IPS-18a (cell line): ENCODE measurements at regions not wholly inside any gene's neighbourhood (a gene's known extent, or its start where the extent isn't known, plus 50 kb on each side); places are given as distances from the start of the nearest gene placed in this dataset.
"Not testable (repeated sequence)": the region's sequence is repeated elsewhere in the genome, so short reads cannot be mapped to it uniquely, and the experiment has no call there.

Experiments used
- H3K27ac ChIP-seq: one replicate; pipeline ENCODE4 v1.5.1; 2013; ENCODE audit warnings: low read length
- H3K27me3 ChIP-seq: one replicate; pipeline ENCODE4 v1.6.1; 2013; ENCODE audit warnings: mild to moderate bottlenecking, low read length; ENCODE audit not compliant: control insufficient read depth, insufficient read depth
- H3K36me3 ChIP-seq: one replicate; pipeline ENCODE4 v1.6.1; 2013; ENCODE audit warnings: low read depth, low read length; ENCODE audit not compliant: control insufficient read depth
- H3K4me1 ChIP-seq: one replicate; pipeline ENCODE4 v1.6.1; 2013; ENCODE audit warnings: low read depth, low read length; ENCODE audit not compliant: control insufficient read depth
- H3K4me3 ChIP-seq: one replicate; pipeline ENCODE4 v1.5.1; 2013; ENCODE audit warnings: low read length
- H3K9ac ChIP-seq: one replicate; pipeline ENCODE4 v1.6.1; 2013; ENCODE audit warnings: mild to moderate bottlenecking, low read length, moderate library complexity
- H3K9me3 ChIP-seq: one replicate; pipeline ENCODE4 v1.6.1; 2013; ENCODE audit warnings: low read depth, low read length; ENCODE audit not compliant: control insufficient read depth

DNA sequence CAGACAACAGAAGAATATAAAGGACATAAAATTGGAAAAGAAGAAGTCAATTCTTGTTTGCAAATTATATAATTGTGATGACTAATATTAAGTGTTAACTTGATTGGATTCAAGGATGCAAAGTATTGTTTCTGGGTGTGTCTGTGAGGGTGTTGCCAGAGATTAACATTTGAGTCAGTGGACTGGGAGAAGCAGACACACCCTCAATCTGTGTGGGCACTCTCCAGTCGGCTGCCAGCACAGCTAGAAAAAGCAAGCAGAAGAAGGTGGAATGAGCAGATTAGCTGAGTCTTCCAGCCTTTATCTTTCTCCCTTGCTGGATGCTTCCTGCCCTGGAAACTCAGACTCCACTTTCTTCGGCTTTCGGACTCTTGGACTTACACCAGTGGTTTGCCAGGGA, 51.7 kb downstream of the UBE2NL start:
- no peak overlapping the region for H3K4me3 ChIP-seq
- H3K4me1 ChIP-seq = no peaks in the 10 kb centered on the region
- H3K27me3 ChIP-seq = no peaks in the 10 kb centered on the region
- H3K9me3 ChIP-seq = peaks cover 67% of the 10 kb centered on the region
- H3K9ac ChIP-seq = no peak overlapping the region
- H3K27ac ChIP-seq = no peak overlapping the region
- H3K36me3 ChIP-seq = no peaks in the 10 kb centered on the region

DNA sequence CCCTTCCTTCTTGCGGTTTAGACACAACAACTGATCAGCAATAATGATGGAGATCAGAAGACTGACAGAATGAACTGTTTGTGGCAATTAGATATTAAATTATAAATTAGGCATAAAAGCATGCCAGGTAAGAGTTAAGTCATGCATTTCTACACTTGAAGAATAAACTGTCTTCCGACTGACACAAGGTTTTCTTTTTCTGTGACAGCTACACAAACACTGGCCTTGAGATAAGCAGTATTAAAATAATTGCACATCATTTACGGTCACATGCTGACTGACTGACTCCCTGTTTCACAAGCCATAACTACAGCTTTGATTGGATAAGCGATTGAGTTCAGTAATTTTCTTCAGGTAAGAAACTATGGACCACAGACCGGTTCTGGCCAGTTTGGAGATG, 56.2 kb downstream of the UBE2NL start:
- H3K27ac ChIP-seq = no peak overlapping the region
- H3K27me3 ChIP-seq = no peaks in the 10 kb centered on the region
- H3K4me3 ChIP-seq = no peak overlapping the region
- H3K9ac ChIP-seq = no peak overlapping the region
- peaks cover 76% of the 10 kb centered on the region for H3K9me3 ChIP-seq
- H3K36me3 ChIP-seq = no peaks in the 10 kb centered on the region
- H3K4me1 ChIP-seq = no peaks in the 10 kb centered on the region

DNA sequence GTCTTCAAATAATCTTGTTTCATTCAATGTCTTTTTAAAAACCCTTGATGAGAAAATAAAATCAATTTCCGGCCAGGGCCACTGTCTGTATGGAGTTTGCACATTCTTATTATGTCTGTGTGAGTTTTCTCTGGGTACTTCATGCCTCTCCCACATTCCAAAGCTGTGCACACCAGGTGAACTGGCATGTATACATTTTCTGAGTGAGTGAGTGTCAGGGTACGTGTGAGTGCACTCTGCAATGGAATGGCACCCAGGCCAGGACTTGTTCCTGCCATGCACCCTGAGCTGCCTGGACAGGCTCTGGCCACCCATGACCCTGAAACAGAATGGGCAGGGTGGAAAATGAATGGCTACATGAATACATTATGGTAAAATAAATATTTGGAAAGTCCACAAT, 61.3 kb downstream of the UBE2NL start:
- Histone ChIP-seq H3K36me3 (no peaks in the 10 kb centered on the region), H3K4me3 (no peak overlapping the region), H3K4me1 (no peaks in the 10 kb centered on the region), H3K9me3 (peaks cover 72% of the 10 kb centered on the region), H3K27me3 (no peaks in the 10 kb centered on the region), H3K9ac (no peak overlapping the region), H3K27ac (no peak overlapping the region)

DNA sequence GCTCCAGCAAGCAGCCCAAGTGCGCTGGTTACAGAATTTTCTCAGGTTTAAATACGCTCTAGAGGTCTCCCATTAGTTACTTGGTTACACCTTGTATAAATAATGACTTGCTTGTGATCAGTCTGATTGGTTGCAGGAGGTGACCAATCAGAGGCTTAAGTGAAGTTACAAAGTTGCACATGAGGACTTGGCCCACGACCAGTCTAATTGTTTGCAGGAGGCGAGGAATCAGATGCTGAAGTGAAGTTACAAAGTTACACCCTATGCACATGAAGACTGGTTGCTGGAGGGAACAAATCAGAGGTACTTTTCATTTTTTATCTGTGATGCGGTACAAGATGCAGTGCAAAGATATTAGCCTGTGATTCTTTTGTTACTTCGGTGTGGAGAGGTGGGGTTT, 80.7 kb downstream of the UBE2NL start:
- H3K9ac ChIP-seq = no peak overlapping the region
- H3K27me3 ChIP-seq = no peaks in the 10 kb centered on the region
- H3K4me1 ChIP-seq = no peaks in the 10 kb centered on the region
- H3K36me3 ChIP-seq = no peaks in the 10 kb centered on the region
- peaks cover 87% of the 10 kb centered on the region for H3K9me3 ChIP-seq
- H3K4me3 ChIP-seq = no peak overlapping the region
- no peak overlapping the region for H3K27ac ChIP-seq

DNA sequence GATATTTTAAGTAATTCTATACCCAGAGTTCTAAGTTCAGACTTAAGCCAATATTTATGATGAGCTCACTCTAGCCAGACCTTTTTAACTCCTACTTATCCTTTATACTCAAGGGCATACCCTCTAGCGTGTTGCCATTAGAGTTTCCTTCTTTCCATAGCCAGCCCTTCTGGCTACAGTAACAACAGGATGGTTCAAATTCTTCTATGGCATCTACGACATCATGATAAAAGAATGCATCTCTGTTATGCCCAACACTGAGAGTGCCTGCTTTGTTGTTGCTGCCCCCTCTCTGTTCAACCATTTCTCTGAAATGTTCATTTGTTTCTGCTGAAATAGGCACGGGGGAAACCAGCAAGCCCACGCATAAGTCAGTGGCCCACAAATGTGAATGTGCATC, 104.5 kb downstream of the UBE2NL start:
- no peak overlapping the region for H3K27ac ChIP-seq
- H3K4me3 ChIP-seq = no peak overlapping the region
- no peak overlapping the region for H3K9ac ChIP-seq
- H3K27me3 ChIP-seq = no peaks in the 10 kb centered on the region
- peaks cover 62% of the 10 kb centered on the region for H3K9me3 ChIP-seq
- H3K36me3 ChIP-seq = no peaks in the 10 kb centered on the region
- no peaks in the 10 kb centered on the region for H3K4me1 ChIP-seq

DNA sequence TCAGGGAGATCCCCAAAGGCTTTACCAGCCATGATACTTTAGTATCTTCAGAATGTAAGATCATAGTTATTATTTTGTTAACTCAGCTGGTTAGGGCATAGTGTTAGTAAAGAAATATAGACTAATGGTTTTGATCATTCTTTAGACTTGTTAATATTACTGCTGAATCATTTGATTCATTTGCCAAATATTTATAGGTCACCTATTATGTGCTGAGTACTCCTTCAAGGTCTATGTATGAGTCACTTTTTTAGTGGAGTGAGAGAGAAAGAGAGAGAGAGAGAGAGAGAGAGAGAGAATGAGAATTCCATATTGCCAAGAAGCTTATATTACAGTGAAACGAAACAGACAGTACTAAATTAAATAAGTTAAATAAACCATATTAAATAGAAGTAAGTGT, 110.3 kb downstream of the UBE2NL start:
- no peak overlapping the region for H3K4me3 ChIP-seq
- peaks cover 59% of the 10 kb centered on the region for H3K9me3 ChIP-seq
- no peaks in the 10 kb centered on the region for H3K4me1 ChIP-seq
- no peaks in the 10 kb centered on the region for H3K36me3 ChIP-seq
- H3K9ac ChIP-seq = no peak overlapping the region
- H3K27ac ChIP-seq = no peak overlapping the region
- no peaks in the 10 kb centered on the region for H3K27me3 ChIP-seq

DNA sequence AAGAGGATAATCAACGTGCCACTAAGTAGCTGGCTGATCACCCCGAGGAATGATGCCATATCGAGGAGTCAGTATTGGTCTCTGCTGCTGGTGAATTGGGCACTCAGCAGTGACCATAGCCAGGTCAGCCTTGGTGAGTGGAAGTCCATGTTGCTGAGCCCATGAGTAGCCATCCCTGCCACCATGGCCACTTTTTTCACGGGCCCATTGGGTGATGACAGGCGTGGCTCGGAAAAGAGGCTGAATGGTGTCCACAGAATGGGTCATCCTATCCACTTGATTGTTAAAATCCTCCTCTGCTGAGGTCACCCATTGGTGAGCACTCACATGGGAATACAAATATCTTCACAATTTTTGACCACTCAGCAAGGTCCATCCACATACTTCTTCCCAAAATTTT, 114.4 kb downstream of the UBE2NL start:
- Histone ChIP-seq H3K4me3 (no peak overlapping the region), H3K36me3 (no peaks in the 10 kb centered on the region), H3K9ac (no peak overlapping the region), H3K27me3 (no peaks in the 10 kb centered on the region), H3K9me3 (peaks cover 79% of the 10 kb centered on the region), H3K4me1 (no peaks in the 10 kb centered on the region), H3K27ac (no peak overlapping the region)

DNA sequence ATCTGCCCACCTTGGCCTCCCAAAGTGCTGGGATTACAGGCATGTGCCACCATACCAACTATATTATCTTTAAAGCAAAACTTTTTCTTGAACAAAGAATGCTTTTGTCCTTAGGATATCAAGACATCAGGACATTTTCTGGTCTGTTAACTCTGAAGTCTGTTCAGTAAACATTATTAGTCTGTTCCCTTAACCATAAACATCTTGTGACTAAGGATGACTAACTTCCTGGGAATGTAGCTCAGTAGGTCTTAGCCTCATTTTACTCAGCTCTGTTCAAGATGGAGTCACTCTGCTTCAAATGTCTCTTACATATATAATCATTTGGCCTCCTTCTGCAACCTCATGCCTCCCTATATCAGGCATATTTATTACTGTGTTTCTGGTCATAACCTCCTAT, 122.9 kb downstream of the UBE2NL start:
- Histone ChIP-seq H3K9ac (no peak overlapping the region), H3K27ac (no peak overlapping the region), H3K27me3 (no peaks in the 10 kb centered on the region), H3K36me3 (no peaks in the 10 kb centered on the region), H3K4me3 (no peak overlapping the region), H3K4me1 (no peaks in the 10 kb centered on the region), H3K9me3 (peaks cover 72% of the 10 kb centered on the region)

DNA sequence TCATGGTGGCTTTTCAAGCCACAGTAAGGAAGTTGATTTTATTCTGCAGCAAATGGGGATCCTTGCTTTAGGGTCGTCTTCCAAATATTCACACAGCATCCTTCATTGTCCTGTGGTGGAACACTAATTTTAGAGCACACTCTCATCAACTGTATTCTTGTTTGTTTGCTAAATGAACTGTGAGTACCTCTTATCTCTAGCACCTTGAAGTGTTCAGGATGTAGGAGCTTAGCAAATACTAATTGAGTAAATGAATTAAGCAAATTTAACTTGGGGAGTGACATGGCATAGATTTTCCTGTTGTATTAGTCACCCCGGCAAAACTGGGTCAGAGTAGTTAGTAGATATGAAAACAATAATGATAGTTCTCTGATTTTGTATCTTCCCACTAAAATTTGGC, 156.9 kb downstream of the UBE2NL start:
- Histone ChIP-seq H3K4me3 (no peak overlapping the region), H3K4me1 (no peaks in the 10 kb centered on the region), H3K9ac (no peak overlapping the region), H3K36me3 (no peaks in the 10 kb centered on the region), H3K27me3 (no peaks in the 10 kb centered on the region), H3K27ac (no peak overlapping the region), H3K9me3 (peaks cover 65% of the 10 kb centered on the region)

DNA sequence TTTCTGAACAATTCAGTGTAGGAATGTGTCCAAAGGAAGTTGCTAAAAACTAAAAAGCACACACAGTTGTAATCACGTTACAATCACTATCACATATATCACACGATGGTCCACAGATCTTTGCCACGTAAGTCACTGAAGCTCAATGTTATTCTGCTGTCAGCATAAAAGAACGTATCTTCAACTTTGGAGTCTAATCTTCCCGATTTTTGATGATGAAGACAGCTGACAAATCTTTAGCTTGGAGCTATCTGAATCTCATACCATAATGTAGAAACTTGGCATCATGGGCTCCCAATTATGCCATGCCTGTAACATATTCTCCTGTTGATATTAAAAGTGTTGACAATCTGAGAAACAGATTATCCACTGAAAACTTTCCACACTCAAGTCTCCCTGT, 158.4 kb downstream of the UBE2NL start:
- H3K9me3 ChIP-seq = peaks cover 71% of the 10 kb centered on the region
- H3K27me3 ChIP-seq = no peaks in the 10 kb centered on the region
- H3K9ac ChIP-seq = no peak overlapping the region
- no peak overlapping the region for H3K27ac ChIP-seq
- H3K4me1 ChIP-seq = no peaks in the 10 kb centered on the region
- no peak overlapping the region for H3K4me3 ChIP-seq
- no peaks in the 10 kb centered on the region for H3K36me3 ChIP-seq

DNA sequence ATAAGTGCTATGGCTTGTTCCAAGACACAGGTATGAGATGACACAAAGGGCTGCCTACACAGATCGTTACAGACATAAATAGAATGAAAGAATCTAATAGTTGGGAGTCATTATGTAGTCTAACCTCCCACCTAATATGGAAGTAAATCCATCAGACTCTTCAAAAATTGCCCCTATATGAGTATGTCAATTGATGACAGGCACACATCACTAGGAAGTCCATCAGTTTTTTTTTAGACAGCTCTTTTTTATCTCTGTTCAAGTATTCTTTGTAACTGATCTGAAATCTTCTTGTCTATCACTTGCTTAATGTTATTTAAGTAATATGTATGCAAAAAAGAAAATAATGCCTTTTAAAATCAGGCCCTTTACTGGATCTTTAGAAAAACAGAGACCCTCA, 191.6 kb downstream of the UBE2NL start:
- Histone ChIP-seq H3K4me3 (no peak overlapping the region), H3K27ac (no peak overlapping the region), H3K9ac (no peak overlapping the region), H3K9me3 (peaks cover 60% of the 10 kb centered on the region), H3K27me3 (no peaks in the 10 kb centered on the region), H3K4me1 (no peaks in the 10 kb centered on the region), H3K36me3 (no peaks in the 10 kb centered on the region)

DNA sequence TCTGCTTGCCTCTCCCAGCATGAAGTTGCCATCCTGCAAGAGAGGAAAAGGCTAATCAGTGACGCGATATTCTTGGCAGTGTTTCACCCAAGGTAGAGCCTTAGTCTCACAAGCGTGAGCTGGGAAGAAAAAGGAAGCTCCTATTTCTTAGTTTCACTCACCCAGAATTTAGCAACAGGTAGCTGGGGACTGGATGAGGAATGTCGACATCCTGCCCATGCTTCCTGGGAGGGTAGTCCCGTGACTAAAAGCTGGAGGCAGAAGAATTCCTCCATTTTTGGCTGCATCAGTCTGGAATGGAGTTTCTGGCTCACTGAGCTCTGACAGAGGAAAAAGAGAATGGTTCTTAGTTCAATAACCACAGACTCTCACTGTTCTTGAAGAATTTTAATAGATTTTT, 198.4 kb downstream of the UBE2NL start:
- not testable (repeated sequence) for H3K9me3 ChIP-seq, H3K4me3 ChIP-seq, H3K4me1 ChIP-seq, H3K27me3 ChIP-seq, H3K9ac ChIP-seq, H3K27ac ChIP-seq, H3K36me3 ChIP-seq

DNA sequence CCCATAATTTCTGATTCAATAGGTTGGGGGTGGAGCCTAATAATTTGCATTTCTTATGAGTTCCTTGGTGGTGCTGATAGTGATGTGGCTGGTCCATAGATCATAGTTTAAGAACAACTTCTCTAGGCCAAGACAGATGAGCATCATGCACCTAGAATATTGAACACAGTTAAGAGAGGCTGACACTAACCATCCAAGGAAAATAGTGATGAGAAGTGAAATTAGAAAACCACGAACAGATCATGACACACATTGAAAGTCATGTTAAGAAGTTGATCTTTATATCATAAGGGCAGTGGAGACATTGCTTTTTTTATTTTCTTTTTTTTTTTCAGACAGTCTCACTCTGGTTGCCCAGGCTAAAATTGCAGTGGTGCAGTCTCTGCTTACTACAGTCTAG, 205.8 kb downstream of the UBE2NL start:
- not testable (repeated sequence) for H3K36me3 ChIP-seq, H3K4me1 ChIP-seq, H3K9ac ChIP-seq, H3K9me3 ChIP-seq, H3K4me3 ChIP-seq, H3K27me3 ChIP-seq, H3K27ac ChIP-seq
